Kidney tubule cell (primary cell): ENCODE measurements at regions not wholly inside any gene's neighbourhood (a gene's known extent, or its start where the extent isn't known, plus 50 kb on each side); places are given as distances from the start of the nearest gene placed in this dataset.
A peak's percentile ranks its signal among the peaks of the same experiment; 100 is the strongest.

Experiments
- DNase-seq: peaks from one replicate; pipeline ENCODE4 v3.0.0-alpha.2; 2018; ENCODE audit warnings: low spot score

DNA sequence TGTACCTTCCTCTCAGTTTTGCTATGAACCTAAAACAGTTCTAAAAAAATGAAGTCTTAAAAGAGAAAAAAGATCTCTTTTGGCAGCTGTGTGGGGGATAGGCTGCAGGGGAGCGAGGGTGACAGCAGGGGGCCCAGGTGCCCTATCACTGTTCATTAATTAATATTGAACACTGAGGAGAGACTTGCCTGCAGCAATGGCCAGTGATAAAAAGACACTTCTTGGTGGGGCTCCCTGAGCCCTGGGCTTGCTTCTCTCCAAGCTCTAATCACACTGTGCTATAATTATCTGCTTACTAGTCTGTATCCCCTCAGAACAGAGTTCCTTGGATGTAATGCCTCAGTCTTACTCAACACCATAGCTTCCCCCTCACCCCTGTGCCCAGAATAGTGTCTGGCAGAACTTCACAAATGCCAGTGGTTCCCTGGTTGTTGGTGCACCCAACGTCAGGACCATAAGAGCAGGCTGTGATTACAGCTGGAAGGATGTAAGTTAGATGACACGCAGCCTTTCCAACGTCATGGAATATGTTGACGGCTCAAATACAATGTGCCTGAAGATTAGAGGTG is 52.0 kb upstream of the IRX6 start:
- DNase-seq = no peak

DNA sequence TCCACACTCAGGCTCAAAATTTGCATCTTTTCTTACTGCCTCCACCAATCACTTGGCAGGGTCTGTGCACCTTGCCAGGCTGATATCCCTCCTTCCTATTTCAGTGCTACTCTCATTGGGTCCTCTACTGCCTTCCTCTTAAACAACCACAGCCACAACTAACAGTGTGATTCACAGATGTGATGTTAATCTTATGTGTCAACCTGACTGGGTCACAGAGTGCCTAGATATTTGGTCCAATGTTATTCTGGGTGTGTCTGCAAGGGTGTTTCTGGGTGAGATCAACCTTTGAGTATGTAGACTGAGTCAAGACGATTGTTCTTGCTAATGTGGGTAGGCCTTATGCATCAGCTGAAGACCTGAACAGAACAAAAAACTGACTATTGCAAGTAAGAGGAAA is 51.3 kb upstream of the IRX6 start:
- peak; percentile 2 for DNase-seq

- DNase-seq = no peak
Observed at GRCh38 chr16:55273356-55273755, 50.6 kb upstream of the IRX6 start.

GRCh38 chr16:55273959-55274358 is 50.0 kb upstream of the IRX6 start:
- DNase-seq = no peak
